ENCODE measurements at regions not wholly inside any gene's neighbourhood (a gene's known extent, or its start where the extent isn't known, plus 50 kb on each side); places are given as distances from the start of the nearest gene placed in this dataset.

DNA sequence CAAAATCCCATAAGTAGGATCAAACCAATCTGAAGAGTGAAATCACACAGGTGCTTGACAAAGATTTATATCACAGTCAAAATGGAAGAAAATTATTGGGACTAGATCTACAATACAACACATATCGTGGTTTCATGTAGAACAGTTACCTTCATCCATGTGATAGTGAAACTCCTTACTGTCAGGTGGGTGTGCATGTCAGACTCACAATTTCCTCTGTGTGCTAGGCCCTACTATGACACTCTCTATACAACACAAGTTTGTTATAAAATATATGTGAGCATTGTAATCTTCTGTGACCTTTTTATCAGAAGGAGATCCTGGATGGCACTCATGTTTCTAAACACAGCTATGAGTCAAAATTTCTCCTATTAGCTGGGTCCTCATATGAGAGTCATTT is 947.0 kb upstream of the TSPY4 start:
- Histone ChIP-seq H3K4me2 (ENCODE audit: insufficient read depth, low read length) (no peak overlapping the region), H4K20me1 (replicated peaks; ENCODE audit: control insufficient read depth, extremely low read depth, insufficient read depth, low read length) (no peaks in the 10 kb centered on the region), H3K9me3 (replicated peaks; ENCODE audit: control insufficient read depth, insufficient read depth, low read length) (no peaks in the 10 kb centered on the region), H3K27ac (ENCODE audit: insufficient read depth, low read depth, low read length) (no peak overlapping the region), H3K4me3 (replicated peaks in 1 of 3; ENCODE audit: insufficient read depth in 1 of 3, low read depth in 1 of 3, low read length in 3 of 3) (no peak overlapping the region), H3K9ac (replicated peaks; ENCODE audit: extremely low read depth, insufficient read depth, low read length) (no peak overlapping the region), H2AFZ (ENCODE audit: low read depth, low read length) (no peak overlapping the region), H3K79me2 (ENCODE audit: control insufficient read depth, insufficient read depth, low read length) (no peaks in the 10 kb centered on the region), H3K9me1 (replicated peaks; ENCODE audit: control insufficient read depth, extremely low read depth, insufficient read depth, low read length) (no peaks in the 10 kb centered on the region), H3K27me3 (ENCODE audit: control insufficient read depth in 2 of 2, insufficient read depth in 2 of 2, low read length in 2 of 2) (no peaks in the 10 kb centered on the region), H3K36me3 (ENCODE audit: control insufficient read depth in 2 of 2, extremely low read depth in 1 of 2, insufficient read depth in 2 of 2, low read length in 2 of 2) (no peaks in the 10 kb centered on the region), H3K4me1 (ENCODE audit: control insufficient read depth, extremely low read depth, insufficient read depth, low read length) (no peaks in the 10 kb centered on the region)
- TF ChIP-seq POLR2A (IDR thresholded peaks at IDR 0.05; ENCODE audit: low read depth, low read length) (no peak), POLR2AphosphoS5 (IDR thresholded peaks at IDR 0.05; ENCODE audit: insufficient read depth, low read depth, low read length) (no peak), EZH2 (IDR thresholded peaks at IDR 0.05; ENCODE audit: borderline replicate concordance, low read depth, low read length, severe bottlenecking) (no peak)
- ChIA-PET POLR2A (no interaction called here), CTCF (no interaction called here)
- intact Hi-C loops (cut with micrococcal nuclease) = no loop called here
- BruUV-seq (replicated peaks) = no TSS peak
- dilution Hi-C loops (cut with MboI; ENCODE audit: extremely low pct_ligation_motif_present, low sequenced_read_pairs) = no loop called here
- DNase-seq (ENCODE audit: low read depth, low spot score) (no peak), FAIRE-seq (no peak)

- POLR2A ChIA-PET = no interaction called here
Observed at GRCh38 chrY:8393246-8393645, 944.0 kb upstream of the TSPY4 start.

More at GRCh38 chrY:8393246-8393645, 944.0 kb upstream of the TSPY4 start:
- Histone ChIP-seq H3K36me3 (ENCODE audit: control insufficient read depth in 2 of 2, extremely low read depth in 1 of 2, insufficient read depth in 2 of 2, low read length in 2 of 2) (no peaks in the 10 kb centered on the region), H3K9me3 (replicated peaks; ENCODE audit: control insufficient read depth, insufficient read depth, low read length) (no peaks in the 10 kb centered on the region), H3K4me1 (ENCODE audit: control insufficient read depth, extremely low read depth, insufficient read depth, low read length) (no peaks in the 10 kb centered on the region), H3K27me3 (ENCODE audit: control insufficient read depth in 2 of 2, insufficient read depth in 2 of 2, low read length in 2 of 2) (no peaks in the 10 kb centered on the region), H3K9ac (replicated peaks; ENCODE audit: extremely low read depth, insufficient read depth, low read length) (no peak overlapping the region), H3K4me2 (ENCODE audit: insufficient read depth, low read length) (no peak overlapping the region), H4K20me1 (replicated peaks; ENCODE audit: control insufficient read depth, extremely low read depth, insufficient read depth, low read length) (no peaks in the 10 kb centered on the region), H2AFZ (ENCODE audit: low read depth, low read length) (no peak overlapping the region), H3K4me3 (replicated peaks in 1 of 3; ENCODE audit: insufficient read depth in 1 of 3, low read depth in 1 of 3, low read length in 3 of 3) (no peak overlapping the region), H3K27ac (ENCODE audit: insufficient read depth, low read depth, low read length) (no peak overlapping the region), H3K9me1 (replicated peaks; ENCODE audit: control insufficient read depth, extremely low read depth, insufficient read depth, low read length) (no peaks in the 10 kb centered on the region), H3K79me2 (ENCODE audit: control insufficient read depth, insufficient read depth, low read length) (no peaks in the 10 kb centered on the region)
- TF ChIP-seq FOS (IDR thresholded peaks at IDR 0.05; ENCODE audit: borderline replicate concordance, insufficient read depth, low read length) (no peak), JUN (IDR thresholded peaks at IDR 0.05; ENCODE audit: borderline replicate concordance, insufficient read depth, insufficient read length, low read depth) (no peak), POLR2AphosphoS5 (IDR thresholded peaks at IDR 0.05; ENCODE audit: insufficient read depth, low read depth, low read length) (no peak), MYC (IDR thresholded peaks at IDR 0.05; ENCODE audit: low read depth, low read length) (no peak), GATA2 (IDR thresholded peaks at IDR 0.05; ENCODE audit: insufficient read depth, insufficient read length, low read depth, low read length) (no peak), EZH2 (IDR thresholded peaks at IDR 0.05; ENCODE audit: borderline replicate concordance, low read depth, low read length, severe bottlenecking) (no peak)
- TF ChIP-seq, protein P1, sequence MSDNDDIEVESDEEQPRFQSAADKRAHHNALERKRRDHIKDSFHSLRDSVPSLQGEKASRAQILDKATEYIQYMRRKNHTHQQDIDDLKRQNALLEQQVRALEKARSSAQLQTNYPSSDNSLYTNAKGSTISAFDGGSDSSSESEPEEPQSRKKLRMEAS (IDR thresholded peaks at IDR 0.05; ENCODE audit: insufficient read depth, insufficient read length) = no peak
- TF ChIP-seq, protein P2, sequence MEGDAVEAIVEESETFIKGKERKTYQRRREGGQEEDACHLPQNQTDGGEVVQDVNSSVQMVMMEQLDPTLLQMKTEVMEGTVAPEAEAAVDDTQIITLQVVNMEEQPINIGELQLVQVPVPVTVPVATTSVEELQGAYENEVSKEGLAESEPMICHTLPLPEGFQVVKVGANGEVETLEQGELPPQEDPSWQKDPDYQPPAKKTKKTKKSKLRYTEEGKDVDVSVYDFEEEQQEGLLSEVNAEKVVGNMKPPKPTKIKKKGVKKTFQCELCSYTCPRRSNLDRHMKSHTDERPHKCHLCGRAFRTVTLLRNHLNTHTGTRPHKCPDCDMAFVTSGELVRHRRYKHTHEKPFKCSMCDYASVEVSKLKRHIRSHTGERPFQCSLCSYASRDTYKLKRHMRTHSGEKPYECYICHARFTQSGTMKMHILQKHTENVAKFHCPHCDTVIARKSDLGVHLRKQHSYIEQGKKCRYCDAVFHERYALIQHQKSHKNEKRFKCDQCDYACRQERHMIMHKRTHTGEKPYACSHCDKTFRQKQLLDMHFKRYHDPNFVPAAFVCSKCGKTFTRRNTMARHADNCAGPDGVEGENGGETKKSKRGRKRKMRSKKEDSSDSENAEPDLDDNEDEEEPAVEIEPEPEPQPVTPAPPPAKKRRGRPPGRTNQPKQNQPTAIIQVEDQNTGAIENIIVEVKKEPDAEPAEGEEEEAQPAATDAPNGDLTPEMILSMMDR (IDR thresholded peaks at IDR 0.05; ENCODE audit: extremely low read depth in 1 of 2, insufficient read depth in 1 of 2, low read depth in 1 of 2, low read length in 2 of 2) = no peak
- DNase-seq (ENCODE audit: low read depth, low spot score) (no peak), FAIRE-seq (no peak)
- dilution Hi-C loops (cut with MboI; ENCODE audit: extremely low pct_ligation_motif_present, low sequenced_read_pairs) = no loop called here
- intact Hi-C loops (cut with micrococcal nuclease) = no loop called here
- CTCF ChIA-PET = no interaction called here
- BruUV-seq (replicated peaks) = no TSS peak

Measured in endothelial cell of umbilical vein (primary cell).